DMS 273 treated with DMSO at 0.1 percent for 48 hours (cell line): ENCODE measurements at regions not wholly inside any gene's neighbourhood (a gene's known extent, or its start where the extent isn't known, plus 50 kb on each side); places are given as distances from the start of the nearest gene placed in this dataset.
A peak's percentile ranks its signal among the peaks of the same experiment; 100 is the strongest.
"Not testable (repeated sequence)": the region's sequence is repeated elsewhere in the genome, so short reads cannot be mapped to it uniquely, and the experiment has no call there.

Experiments
- DNase-seq: peaks from one replicate; lab custom pipeline; 2025; lab: John Stamatoyannopoulos, UW

DNA sequence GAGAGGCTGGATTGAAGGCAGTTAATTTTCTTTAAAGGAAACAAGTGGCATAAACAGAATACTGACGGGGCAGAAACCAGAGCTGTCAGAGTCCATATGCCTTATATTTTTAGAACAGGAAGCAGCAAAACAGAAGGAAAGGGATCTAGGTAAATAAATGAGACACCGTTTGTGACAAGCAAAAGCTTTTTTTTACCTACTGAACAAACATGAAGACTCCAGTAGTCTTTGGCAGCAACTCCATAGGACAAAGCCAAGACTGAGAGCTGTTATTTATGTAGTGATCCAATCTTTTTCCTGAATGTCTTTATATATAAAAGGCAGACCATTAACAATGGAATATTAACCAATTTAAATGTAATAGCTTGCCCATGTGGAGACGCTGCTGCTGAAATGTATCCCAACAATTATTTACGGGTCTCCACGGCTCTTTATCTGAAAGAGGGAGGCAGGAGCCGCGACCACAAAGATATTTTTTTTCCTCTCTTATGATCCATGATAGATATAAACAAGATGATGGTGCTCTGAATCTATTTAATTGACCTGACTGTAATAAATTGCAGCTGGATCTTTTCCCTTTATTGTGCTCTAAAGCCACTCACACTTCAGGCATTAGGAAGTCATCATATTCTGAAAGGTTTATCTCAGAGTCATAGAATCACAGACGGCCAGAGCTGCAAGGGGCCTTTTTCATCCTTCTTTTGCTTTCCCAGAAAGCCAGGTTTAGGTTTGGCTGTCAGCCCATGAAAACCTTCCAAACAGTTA lies 687.8 kb downstream of the EFNB2 start:
- DNase-seq: no peak

DNA sequence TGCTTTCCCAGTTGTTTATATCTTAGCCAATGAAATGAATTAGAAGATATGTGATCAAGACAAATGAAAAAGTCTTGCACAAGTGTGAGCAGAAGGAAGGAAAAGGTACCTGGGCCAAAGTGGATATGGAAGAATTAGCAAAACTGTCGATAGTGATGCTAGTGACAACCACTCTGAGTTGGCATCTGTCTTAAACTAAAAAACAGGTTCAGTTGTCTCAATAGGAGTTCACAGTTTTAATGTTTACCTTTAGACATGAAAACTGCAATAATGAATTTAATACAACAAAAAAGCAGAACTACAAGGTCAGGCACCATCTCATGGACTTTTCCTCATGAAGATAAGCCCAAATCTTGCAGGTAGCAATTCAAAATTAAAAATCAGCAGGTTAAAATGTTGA lies 688.5 kb downstream of the EFNB2 start:
- no peak for DNase-seq

DNA sequence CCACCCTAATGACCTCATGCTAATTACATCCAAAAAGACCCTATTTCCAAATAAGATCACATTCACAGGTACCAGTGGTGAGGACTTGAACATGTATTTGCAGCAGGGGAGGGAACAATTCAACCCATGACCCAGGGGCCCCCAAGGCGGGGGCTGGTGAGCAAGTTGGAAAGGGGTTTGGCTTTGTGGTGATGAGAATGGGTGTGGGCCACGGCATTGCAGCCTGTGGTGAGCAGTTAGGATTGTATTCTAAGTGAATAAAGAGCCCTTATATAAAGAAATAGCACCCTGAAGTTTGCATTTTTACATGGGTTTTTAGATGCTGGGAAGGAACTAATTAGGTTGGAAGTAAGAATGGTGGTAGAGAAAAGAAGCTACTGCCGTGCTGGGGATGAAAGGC lies 694.2 kb downstream of the EFNB2 start:
- DNase-seq: no peak

DNA sequence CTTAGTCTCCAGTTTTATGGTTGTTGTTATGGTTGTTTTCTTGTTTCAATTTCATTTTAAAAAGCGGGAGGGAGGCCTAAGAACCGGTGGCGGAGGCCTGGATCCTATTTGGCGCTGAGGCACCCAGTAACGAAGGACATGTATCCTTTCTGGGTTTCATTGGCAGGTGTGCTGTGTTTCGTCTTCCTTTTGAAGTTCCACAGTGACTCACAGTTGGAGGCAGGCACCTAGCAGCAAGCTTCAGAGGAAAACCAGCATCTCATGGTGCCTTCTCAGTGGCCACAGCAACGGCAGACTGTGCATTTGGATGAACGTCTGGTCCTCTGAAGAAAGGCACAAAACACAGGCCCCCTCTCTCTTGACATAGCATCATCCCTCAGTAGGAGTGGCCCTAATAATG lies 697.2 kb downstream of the EFNB2 start:
- DNase-seq: no peak

DNA sequence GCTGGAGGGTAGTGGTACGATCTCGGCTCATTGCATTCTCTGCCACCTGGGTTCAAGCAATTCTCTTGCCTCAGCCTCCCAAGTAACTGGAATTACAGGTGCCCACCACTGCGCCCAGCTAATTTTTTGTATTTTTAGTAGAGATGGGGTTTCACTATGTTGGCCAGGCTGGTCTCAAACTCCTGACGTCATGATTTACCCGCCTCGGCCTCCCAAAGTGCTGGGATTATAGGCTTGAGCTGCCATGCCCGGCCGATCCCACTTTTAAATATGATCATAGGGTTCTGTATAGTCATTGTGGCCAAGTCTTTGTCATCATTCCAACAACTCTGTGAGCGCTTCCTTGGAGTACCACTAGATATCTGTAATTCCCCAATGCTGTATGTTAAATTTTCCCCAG lies 698.2 kb downstream of the EFNB2 start:
- DNase-seq: not testable (repeated sequence)

DNA sequence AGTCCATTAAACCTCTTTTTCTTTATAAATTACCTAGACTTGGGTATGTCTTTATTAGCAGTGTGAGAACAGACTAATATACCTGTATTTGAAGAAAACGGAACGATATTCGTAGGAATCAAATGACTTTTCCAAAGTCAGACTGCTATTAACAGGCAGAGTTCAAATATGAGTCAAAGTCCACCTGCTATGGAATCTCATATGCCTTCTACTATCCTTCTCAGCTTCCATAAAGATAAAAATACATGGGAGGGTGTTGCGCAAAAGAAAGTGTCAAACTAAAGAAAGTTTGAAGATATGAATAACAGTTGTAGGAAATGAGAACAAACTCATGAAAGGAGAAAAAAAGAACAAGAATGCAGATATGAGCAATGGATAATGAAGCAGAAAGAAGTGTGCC lies 704.6 kb downstream of the EFNB2 start:
- DNase-seq: no peak

DNA sequence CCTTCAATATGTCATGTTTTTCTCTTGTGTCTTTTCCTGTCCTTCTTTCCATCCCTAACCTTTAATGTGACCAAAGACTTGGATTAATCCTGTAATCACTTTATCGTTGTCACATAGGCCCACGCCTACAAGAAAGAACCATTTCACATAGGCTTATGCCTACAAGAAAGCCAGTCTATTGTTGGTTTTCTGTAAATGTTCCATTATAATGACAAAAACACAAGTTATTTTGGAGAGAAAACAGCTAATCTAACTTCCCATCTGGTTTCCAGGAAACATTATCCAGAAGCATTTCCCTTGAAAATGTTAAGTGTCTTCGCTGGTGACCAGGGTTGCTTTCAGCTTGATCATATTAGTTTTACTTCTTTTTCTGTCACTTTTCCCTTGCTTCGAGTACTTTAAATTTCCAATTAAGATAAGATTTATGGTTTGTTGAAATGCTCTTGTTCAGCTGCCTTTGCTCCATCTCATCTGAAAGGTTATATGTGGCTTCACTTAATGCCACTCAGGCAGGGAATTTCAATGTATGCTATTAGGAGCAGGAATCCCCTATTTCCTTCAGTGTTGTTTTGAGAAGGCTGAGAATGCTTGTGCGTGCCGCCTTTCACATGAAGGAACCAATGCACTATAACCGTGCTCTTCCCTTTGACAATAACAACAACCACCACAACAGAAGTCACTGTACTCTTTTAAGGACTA lies 708.2 kb downstream of the EFNB2 start:
- DNase-seq: no peak

DNA sequence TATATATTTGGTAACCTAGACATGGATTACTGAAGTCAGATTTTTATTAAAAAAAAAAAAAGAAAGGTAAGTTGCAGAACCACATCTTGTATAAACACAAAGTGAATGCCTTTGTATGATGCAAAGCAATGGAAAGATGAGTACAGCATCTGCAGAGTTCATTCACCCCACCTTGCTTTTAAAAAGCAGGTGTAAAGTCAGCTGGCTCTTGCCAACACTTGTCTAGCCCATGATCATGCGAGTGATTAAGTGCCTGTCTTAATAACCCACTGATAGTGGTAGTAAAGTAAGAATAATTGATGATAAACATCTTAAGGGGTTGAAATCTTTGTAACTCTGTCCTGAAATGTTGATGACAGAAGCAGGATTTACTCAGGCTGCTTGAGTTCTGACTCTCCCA lies 710.4 kb downstream of the EFNB2 start:
- DNase-seq: no peak

DNA sequence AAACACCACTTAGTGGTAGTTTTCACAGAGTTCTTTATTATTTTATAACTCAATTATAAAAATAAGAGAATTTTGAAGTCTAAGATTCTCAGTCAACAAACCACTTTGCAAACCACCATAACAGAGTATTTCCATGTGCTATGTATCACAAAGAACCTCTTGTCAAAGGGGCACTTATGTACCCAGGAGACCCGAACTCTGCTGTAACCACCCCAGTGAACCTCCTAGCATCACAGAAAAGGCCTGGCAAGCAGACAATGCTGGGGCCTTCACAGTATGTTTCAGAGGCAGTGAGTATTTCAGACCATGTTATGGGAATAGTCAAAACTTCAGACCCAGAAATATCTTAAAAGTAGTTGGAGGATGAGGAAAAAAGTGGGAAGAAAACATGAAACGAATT lies 714.1 kb downstream of the EFNB2 start:
- DNase-seq: no peak

DNA sequence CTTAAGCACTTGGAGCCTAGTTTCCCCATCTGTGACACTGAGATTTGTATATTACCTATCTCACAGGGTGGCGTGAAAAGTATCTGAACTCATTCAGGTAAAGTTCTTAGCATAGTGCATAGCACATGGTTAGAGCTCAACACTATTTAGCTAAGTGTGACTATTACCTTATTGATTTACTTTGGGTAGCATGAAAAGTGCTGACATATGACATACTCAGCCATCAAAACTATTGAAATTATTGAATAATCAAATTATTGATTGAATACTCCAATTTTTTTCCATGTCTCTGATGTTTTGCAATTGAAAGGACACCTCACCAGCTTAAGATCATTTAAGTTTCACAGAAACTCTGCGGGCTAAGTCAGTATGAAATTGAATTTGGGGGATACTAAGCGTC lies 715.0 kb downstream of the EFNB2 start:
- DNase-seq: no peak

DNA sequence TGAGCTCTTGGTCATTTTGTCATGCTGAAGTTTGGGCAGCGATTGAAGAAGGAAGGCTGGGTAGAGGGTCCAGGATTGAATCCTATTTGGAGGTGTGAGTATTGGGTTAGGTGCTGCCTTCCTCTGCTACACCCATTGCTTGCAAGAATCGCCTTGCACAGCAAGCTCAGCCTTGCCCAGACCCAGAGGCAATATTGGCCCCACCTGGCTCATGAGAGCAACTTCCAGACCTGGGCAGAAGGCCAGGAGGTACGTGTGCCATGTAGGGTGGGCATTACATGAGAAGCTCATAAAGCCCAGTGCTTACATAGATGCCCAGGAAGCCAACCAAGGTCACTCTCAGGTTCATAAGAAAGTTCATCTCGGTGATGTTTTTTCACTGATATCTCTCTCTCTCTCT lies 718.0 kb downstream of the EFNB2 start:
- no peak for DNase-seq

DNA sequence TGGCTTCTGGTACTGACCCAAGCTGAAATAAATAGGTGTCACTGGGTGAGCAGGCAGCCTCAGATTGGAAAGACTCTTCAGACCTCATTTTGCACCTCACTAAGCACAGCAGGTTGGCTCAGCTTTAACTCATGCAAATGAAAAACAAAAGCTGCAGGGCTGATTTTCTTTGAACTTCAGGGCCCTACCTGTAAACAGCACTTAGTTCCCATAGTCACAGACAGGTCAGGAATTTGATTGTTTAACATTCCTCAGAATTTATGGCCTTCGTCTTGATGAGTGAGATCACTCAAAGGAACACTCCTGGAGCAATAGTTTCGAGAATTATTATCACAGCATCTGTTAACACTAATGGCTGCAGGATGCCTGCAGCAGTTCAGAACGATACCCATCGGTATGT lies 718.5 kb downstream of the EFNB2 start:
- DNase-seq: no peak

DNA sequence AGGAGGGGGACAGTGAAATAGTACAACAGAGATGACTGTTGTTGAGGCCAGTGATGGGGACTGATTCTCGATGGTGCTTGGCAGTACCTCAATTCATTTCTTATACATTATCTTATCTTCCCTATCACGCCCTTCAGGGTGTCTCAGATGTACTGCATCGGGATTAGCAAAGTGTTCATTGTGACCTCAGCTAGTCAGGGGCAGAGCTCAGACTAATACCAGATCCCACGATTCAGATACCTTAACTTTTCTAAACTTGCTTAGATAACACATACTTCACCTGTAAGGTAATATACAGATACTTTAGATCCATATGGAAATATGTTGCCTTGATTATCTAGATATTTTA lies 720.6 kb downstream of the EFNB2 start:
- no peak for DNase-seq

DNA sequence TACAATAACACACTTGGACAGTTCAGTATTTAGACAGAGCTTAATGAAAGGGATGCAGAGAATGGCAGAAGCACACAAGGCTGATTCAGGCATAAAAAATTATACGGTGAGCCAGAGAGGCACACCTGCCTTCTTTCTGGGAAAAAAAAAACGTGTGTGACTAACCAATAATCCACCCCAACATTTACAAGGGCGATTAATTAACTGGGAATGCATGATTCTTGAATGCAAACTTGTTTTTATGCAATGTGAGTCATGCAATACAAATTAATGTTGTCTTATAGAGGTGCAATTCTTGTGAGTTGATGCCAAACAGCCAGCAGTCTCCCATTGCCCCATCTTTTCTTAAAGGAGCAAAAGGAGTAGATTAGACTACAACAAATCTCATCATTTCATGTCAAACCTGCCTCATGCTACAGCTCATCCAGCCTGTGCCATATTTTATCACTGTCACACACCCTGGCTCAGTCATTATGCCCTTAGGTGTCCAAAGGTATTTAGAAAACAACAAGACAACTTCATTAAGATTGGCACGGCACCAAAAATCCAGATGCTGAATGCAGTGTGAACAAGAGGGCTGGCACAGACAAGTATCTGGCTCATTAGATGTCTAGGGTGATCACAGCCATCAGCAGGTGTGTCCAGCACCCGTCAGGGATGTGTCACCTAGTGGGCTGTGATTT lies 721.1 kb downstream of the EFNB2 start:
- DNase-seq: no peak

DNA sequence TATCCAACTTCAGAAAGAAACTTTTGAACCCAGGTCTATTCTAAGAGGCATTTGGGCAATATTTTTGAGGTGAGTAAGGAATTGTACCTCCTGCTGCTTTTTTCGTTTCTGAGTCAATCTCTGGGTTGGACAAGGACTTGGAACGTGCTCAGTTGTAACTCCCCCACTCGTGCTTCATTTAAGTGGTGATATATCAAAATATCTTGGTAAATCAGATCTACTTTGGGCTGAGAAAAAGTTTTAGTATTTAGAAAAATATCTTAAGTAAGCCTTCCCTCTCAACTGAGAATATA lies 728.9 kb downstream of the EFNB2 start:
- no peak for DNase-seq

DNA sequence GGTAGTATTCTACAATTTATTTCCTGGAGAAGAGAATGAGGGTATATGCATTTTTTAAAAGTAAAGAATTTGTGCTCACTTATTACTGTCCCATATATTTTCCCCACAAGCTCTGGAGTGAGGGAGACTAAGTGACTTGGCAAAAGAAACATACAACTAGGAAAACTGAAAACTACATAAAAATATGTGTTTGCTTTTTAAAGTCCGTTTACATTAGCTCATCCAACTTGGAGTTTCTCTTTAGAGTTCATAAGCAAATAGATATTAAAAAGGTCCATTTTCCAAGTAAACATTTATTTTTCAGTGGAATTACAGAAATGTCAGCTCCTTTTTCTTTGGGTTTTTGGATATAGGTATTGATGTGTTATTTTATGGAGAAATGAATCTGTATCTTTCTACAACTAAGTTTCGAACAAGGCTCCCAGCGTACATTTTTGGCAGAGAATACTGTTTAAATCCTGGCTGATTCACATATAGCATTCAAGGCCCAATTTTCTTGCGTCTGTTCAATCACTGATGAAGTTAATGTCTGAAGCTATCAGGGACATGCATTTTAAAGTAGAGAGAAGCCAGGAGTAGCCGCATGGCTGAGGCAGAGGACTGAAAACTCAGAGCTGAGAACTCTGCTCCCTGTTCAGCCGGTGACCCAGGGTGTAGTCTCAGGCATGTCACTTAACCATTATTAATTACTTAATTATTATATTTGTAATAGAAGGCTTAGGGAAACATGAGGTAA lies 729.4 kb downstream of the EFNB2 start:
- DNase-seq: no peak

DNA sequence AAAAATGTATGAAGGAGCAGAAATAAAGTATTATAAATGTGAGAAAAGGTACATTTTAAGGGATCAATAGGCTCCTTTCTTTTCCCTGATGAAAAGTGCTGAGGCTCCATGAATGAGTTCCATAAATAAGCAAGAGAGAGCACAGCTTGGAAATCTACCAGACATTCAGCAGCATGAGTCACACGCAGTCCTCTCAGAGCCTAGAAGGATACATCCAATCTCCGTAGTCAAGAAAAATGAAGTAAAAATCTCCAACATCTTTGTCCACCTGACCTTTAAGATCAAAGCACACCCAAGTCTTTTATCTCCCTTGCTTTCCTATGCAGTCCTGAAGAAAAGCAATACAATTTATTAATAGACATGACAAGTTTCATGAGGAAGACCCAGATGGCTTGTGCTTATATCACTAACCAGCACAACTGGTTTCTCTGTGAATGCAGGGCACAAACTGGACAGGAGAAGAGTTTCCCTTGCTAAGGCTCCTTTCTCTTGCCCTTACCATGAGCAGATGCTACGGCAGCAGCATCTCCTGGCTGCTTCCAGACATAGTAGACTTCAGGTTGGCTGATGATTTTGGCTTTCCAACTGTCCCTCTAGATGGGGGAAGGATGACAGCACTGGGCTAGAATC lies 730.8 kb downstream of the EFNB2 start:
- DNase-seq: no peak

DNA sequence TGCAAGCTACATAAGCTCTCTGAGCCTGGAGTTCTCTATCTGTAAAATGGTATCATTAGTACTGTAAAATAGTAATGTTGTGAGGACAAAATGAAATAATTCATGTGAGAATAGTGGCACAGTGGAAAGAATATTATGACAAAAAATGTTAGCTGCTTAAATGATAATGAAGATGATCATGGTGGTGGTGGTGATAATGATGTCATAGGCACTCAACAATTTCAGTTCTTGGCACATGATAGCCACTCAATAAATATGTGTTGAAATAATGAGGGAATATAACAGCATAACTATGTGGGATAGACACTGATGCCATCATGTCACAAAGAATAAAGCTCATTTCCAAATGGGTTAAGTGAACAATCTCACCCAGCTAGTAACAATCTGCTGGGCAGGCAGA lies 736.3 kb downstream of the EFNB2 start:
- no peak for DNase-seq

DNA sequence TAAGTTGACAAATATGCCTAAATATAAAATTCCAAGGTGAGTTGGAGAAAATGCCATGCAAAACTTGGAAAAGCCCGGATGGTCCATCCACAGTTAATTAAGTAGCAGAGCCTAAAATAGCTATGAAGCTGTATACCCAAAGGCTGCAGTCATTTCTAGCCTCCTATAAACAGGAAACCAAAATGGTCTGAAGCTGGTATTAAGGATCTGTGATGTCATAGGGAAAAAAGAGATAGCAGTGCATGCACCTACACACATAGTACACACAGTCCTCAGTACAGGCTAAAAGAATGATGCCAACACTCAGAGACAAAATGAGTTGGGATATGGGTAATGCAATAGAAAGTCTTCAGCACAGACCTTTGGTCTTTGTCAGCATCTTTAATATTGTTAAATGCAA lies 736.9 kb downstream of the EFNB2 start:
- DNase-seq: peak; percentile 73

DNA sequence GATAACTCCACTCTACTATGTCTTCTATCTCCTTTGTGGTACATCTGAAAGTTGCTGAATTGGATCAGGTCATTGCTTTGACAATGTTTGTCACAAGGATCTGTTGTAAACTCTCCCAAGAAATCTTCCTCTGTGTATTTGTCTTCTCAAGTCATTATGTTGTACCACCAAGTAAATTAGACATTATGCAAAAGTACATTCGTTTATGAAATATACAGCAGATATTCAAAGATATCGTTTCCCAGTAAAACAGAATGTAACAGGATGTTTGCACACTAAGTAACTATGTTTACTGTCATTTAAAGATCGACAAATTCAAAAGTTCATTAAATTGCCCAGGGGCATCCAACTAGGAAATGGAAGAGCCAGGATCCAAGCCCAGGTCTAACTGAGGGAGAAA lies 739.4 kb downstream of the EFNB2 start:
- no peak for DNase-seq

DNA sequence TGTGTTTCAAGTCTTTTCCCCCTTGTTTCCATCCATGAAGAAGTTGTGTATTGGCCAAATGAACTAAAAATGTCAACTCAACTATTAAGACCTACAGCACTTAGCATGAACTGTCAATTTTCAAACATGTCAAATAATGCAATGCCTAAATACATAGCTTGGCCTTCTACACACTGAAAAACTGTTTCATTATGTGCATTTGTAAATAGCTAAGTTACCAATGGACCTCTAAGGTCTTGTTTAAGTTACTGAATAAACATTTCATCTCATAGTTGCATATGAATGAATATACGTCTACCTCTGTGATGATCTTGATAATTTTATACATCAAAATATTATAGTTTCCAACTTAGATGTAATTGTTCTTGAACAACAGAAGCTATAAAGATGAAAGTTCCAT lies 744.5 kb downstream of the EFNB2 start:
- DNase-seq: no peak

DNA sequence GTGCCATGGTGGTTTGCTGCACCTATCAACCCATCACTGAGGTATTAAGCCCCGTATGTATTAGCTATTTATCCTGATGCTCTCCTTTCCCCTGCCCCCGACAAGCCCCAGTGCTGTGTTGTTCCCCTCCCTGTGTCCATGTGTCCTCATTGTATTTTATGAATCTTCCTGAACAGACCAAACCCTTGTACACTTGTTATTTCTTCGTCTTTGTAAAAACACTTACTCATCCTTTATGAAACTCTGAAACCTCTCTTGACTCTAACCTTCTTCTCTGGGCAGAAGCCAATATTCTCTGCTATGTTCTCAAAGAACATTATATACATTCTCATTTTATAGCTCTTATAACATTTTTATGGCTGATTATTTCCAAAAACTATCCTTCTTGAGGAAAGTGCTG lies 746.9 kb downstream of the EFNB2 start:
- no peak for DNase-seq

DNA sequence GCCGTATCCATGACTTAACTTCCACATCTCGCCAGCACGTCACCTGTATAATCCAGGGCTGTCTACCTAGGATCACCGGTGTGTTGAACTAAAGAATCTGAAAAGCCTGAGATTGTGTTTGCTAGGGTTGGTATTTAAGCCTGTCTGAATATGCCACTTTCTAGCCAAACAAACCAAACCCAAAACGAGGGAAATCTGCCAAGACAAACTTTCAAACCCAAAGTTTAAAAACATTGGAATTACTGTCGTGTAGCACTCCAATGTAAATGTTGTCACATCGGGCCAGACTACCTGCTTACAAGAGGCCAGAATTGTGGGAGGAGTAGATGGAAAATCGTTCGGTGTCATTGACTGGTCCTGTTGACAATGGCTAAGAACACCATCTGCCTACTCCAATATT lies 747.8 kb downstream of the EFNB2 start:
- DNase-seq: no peak
